ENCODE measurements at regions not wholly inside any gene's neighbourhood (a gene's known extent, or its start where the extent isn't known, plus 50 kb on each side); places are given as distances from the start of the nearest gene placed in this dataset.

GRCh38 chr11:71184421-71185210 lies 67.8 kb downstream of the SHANK2 start:
- no peak for TF ChIP-seq CTCF (IDR thresholded peaks at IDR 0.05; ENCODE audit: extremely low read depth, insufficient read depth, missing control alignments)
- DNase-seq (ENCODE audit: low spot score), result no peak
- in situ Hi-C loops (cut with MboI; ENCODE audit: low pct_unique_long_range_greater_than_20kb, low sequenced_read_pairs, unreplicated experiment), result no loop called here

GRCh38 chr11:71183878-71184277 lies 68.5 kb downstream of the SHANK2 start:
- no peak for TF ChIP-seq CTCF (IDR thresholded peaks at IDR 0.05; ENCODE audit: extremely low read depth, insufficient read depth, missing control alignments)
- no peak for DNase-seq (ENCODE audit: low spot score)
- in situ Hi-C loops (cut with MboI; ENCODE audit: low pct_unique_long_range_greater_than_20kb, low sequenced_read_pairs, unreplicated experiment), result no loop called here

GRCh38 chr11:71182791-71183677 lies 69.3 kb downstream of the SHANK2 start:
- no peak for TF ChIP-seq CTCF (IDR thresholded peaks at IDR 0.05; ENCODE audit: extremely low read depth, insufficient read depth, missing control alignments)
- DNase-seq (ENCODE audit: low spot score), result no peak
- in situ Hi-C loops (cut with MboI; ENCODE audit: low pct_unique_long_range_greater_than_20kb, low sequenced_read_pairs, unreplicated experiment), result no loop called here

- no peak for DNase-seq (ENCODE audit: low spot score)
- in situ Hi-C loops (cut with MboI; ENCODE audit: low pct_unique_long_range_greater_than_20kb, low sequenced_read_pairs, unreplicated experiment), result no loop called here
- no peak for TF ChIP-seq CTCF (IDR thresholded peaks at IDR 0.05; ENCODE audit: extremely low read depth, insufficient read depth, missing control alignments)
Measured at GRCh38 chr11:71181566-71181965, 70.8 kb downstream of the SHANK2 start.

GRCh38 chr11:71180694-71181470 lies 71.5 kb downstream of the SHANK2 start:
- TF ChIP-seq CTCF (IDR thresholded peaks at IDR 0.05; ENCODE audit: extremely low read depth, insufficient read depth, missing control alignments), result no peak
- in situ Hi-C loops (cut with MboI; ENCODE audit: low pct_unique_long_range_greater_than_20kb, low sequenced_read_pairs, unreplicated experiment), result no loop called here
- no peak for DNase-seq (ENCODE audit: low spot score)
